Stimulated activated CD4-positive, alpha-beta T cell treated with anti-CD3 and anti-CD28 coated beads, Interleukin-4, amount 100 ng/mL, for 4 hours (primary cell): ENCODE measurements at regions not wholly inside any gene's neighbourhood (a gene's known extent, or its start where the extent isn't known, plus 50 kb on each side); places are given as distances from the start of the nearest gene placed in this dataset.

ENCODE experiments used
- DNase-seq, 2 experiments: peaks; one replicate each; pipeline ENCODE4 v3.0.0-alpha.2; 2020

GRCh38 chr9:88077071-88077617, 61.1 kb downstream of the SPATA31C2 start:
- no peak for DNase-seq

- DNase-seq = peak; percentile 19 to 36
Observed at GRCh38 chr9:88076286-88077070, 61.8 kb downstream of the SPATA31C2 start.

- DNase-seq = no peak
Observed at GRCh38 chr9:88075966-88076285, 62.3 kb downstream of the SPATA31C2 start.

GRCh38 chr9:88075506-88075905, 62.8 kb downstream of the SPATA31C2 start:
- no peak for DNase-seq

- no peak for DNase-seq
Observed at GRCh38 chr9:88074931-88075330, 63.3 kb downstream of the SPATA31C2 start.

- no peak for DNase-seq
Observed at GRCh38 chr9:88072831-88073375, 65.4 kb downstream of the SPATA31C2 start.

GRCh38 chr9:88071331-88071730, 66.9 kb downstream of the SPATA31C2 start:
- no peak for DNase-seq

- no peak for DNase-seq
Observed at GRCh38 chr9:88065619-88066018, 72.7 kb downstream of the SPATA31C2 start.

- DNase-seq = no peak
Observed at GRCh38 chr9:88064554-88064953, 73.7 kb downstream of the SPATA31C2 start.

- no peak for DNase-seq
Observed at GRCh38 chr9:88060746-88061145, 77.5 kb downstream of the SPATA31C2 start.

- DNase-seq = no peak
Observed at GRCh38 chr9:88059469-88059868, 78.8 kb downstream of the SPATA31C2 start.

- no peak for DNase-seq
Observed at GRCh38 chr9:88056876-88057275, 81.4 kb downstream of the SPATA31C2 start.

GRCh38 chr9:88053856-88054501, 79.6 kb upstream of the CDK20 start:
- no peak for DNase-seq

- no peak for DNase-seq
Observed at GRCh38 chr9:88052321-88052965, 78.1 kb upstream of the CDK20 start.

GRCh38 chr9:88051138-88051537, 76.8 kb upstream of the CDK20 start:
- DNase-seq = no peak

- DNase-seq = no peak
Observed at GRCh38 chr9:88049677-88050307, 75.5 kb upstream of the CDK20 start.

- no peak for DNase-seq
Observed at GRCh38 chr9:88046542-88046941, 72.2 kb upstream of the CDK20 start.

GRCh38 chr9:88045686-88046085, 71.4 kb upstream of the CDK20 start:
- no peak for DNase-seq

GRCh38 chr9:88044200-88044599, 69.9 kb upstream of the CDK20 start:
- no peak for DNase-seq

GRCh38 chr9:88043647-88044046, 69.3 kb upstream of the CDK20 start:
- no peak for DNase-seq

- DNase-seq = no peak
Observed at GRCh38 chr9:88041447-88041846, 67.1 kb upstream of the CDK20 start.

- no peak for DNase-seq
Observed at GRCh38 chr9:88037285-88037845, 63.0 kb upstream of the CDK20 start.

GRCh38 chr9:88034964-88035363, 60.6 kb upstream of the CDK20 start:
- DNase-seq = no peak
